OCI-LY7 (cell line): ENCODE measurements at regions not wholly inside any gene's neighbourhood (a gene's known extent, or its start where the extent isn't known, plus 50 kb on each side); places are given as distances from the start of the nearest gene placed in this dataset.
A peak's percentile ranks its signal among the peaks of the same experiment; 100 is the strongest.

Source experiments
- CTCF ChIP-seq: fragments of 200-600 bp; sonication (generic); conservative IDR thresholded peaks from 2 replicates; pipeline ENCODE4 v1.5.1; 2014; ENCODE audit warnings: mild to moderate bottlenecking, antibody characterized with exemption, low read length, moderate library complexity, mixed read lengths
- EZH2phosphoT487 ChIP-seq: fragments of 200-600 bp; sonication (generic); IDR thresholded peaks from 2 replicates; pipeline ENCODE4 v1.6.1; 2018; ENCODE audit warnings: low read depth, borderline replicate concordance, mild to moderate bottlenecking, mixed run types, antibody characterized with exemption, low read length, moderate library complexity, mixed read lengths

GRCh38 chr1:230581446-230582079 is 60.7 kb upstream of the COG2 start:
- TF ChIP-seq CTCF, result 0 out of 2 replicates have a peak, but pooled peaks have one; percentile 34
- TF ChIP-seq EZH2phosphoT487, result no peak
